ENCODE measurements at regions not wholly inside any gene's neighbourhood (a gene's known extent, or its start where the extent isn't known, plus 50 kb on each side); places are given as distances from the start of the nearest gene placed in this dataset.
"Not testable (repeated sequence)": the region's sequence is repeated elsewhere in the genome, so short reads cannot be mapped to it uniquely, and the experiment has no call there.

GRCh38 chr12:104886418-104887401 is 71.4 kb downstream of the SLC41A2 start:
- TF ChIP-seq, protein P1, sequence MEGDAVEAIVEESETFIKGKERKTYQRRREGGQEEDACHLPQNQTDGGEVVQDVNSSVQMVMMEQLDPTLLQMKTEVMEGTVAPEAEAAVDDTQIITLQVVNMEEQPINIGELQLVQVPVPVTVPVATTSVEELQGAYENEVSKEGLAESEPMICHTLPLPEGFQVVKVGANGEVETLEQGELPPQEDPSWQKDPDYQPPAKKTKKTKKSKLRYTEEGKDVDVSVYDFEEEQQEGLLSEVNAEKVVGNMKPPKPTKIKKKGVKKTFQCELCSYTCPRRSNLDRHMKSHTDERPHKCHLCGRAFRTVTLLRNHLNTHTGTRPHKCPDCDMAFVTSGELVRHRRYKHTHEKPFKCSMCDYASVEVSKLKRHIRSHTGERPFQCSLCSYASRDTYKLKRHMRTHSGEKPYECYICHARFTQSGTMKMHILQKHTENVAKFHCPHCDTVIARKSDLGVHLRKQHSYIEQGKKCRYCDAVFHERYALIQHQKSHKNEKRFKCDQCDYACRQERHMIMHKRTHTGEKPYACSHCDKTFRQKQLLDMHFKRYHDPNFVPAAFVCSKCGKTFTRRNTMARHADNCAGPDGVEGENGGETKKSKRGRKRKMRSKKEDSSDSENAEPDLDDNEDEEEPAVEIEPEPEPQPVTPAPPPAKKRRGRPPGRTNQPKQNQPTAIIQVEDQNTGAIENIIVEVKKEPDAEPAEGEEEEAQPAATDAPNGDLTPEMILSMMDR (IDR thresholded peaks at IDR 0.05): no peak
- Histone ChIP-seq H3K27ac (ENCODE audit: low read depth in 1 of 2, low read length in 2 of 2) (no peak overlapping the region), H3K9me3 (replicated peaks in 1 of 2; ENCODE audit: control insufficient read depth in 1 of 2, insufficient read depth in 1 of 2, low read length in 2 of 2) (peaks cover 0 to 4% of the 10 kb centered on the region in 2 donors), H3K79me2 (ENCODE audit: insufficient read depth, low read length) (no peaks in the 10 kb centered on the region), H3K4me3 (replicated peaks in 1 of 3; ENCODE audit: low read depth in 2 of 3, low read length in 3 of 3) (no peak overlapping the region), H3K9ac (ENCODE audit: insufficient read depth, low read length, poor library complexity, severe bottlenecking) (no peak overlapping the region), H4K20me1 (ENCODE audit: insufficient read depth, low read length) (no peaks in the 10 kb centered on the region), H3K27me3 (ENCODE audit: control insufficient read depth in 2 of 2, insufficient read depth in 2 of 2, low read length in 2 of 2) (no peaks in the 10 kb centered on the region), H3K36me3 (replicated peaks in 1 of 2; ENCODE audit: control insufficient read depth in 1 of 2, insufficient read depth in 2 of 2, low read length in 2 of 2) (no peaks in the 10 kb centered on the region), H3K4me1 (ENCODE audit: control insufficient read depth in 1 of 2, insufficient read depth in 2 of 2, low read length in 2 of 2) (no peaks in the 10 kb centered on the region), H3K4me2 (replicated peaks; ENCODE audit: extremely low read depth, low read length, poor library complexity, severe bottlenecking) (no peak overlapping the region), H2AFZ (ENCODE audit: insufficient read depth, low read depth, low read length, poor library complexity, severe bottlenecking) (no peak overlapping the region)
- no peak for DNase-seq
- intact Hi-C loops (cut with micrococcal nuclease): no loop called here
- Mint-ChIP-seq H3K9me3 (peaks cover 2 to 11% (median 5%) of the 10 kb centered on the region in 7 donors), H3K36me3 (no peaks in the 10 kb centered on the region), H3K27ac (no peak overlapping the region), H3K4me1 (peaks cover 6% of the 10 kb centered on the region), H3K4me3 (no peak overlapping the region), H3K27me3 (ENCODE audit: low read depth in 3 of 3) (no peaks in the 10 kb centered on the region)
- WGBS (ENCODE audit: insufficient coverage): no CpG with 5 or more reads among the region's 3 CpGs

- not testable (repeated sequence) for H3K27ac ChIP-seq (ENCODE audit: low read depth in 1 of 2, low read length in 2 of 2); H2AFZ ChIP-seq (ENCODE audit: insufficient read depth, low read depth, low read length, poor library complexity, severe bottlenecking); H3K79me2 ChIP-seq (ENCODE audit: insufficient read depth, low read length); H4K20me1 ChIP-seq (ENCODE audit: insufficient read depth, low read length); H3K27me3 Mint-ChIP-seq (ENCODE audit: low read depth in 3 of 3); H3K9ac ChIP-seq (ENCODE audit: insufficient read depth, low read length, poor library complexity, severe bottlenecking); H3K36me3 ChIP-seq (replicated peaks in 1 of 2; ENCODE audit: control insufficient read depth in 1 of 2, insufficient read depth in 2 of 2, low read length in 2 of 2); H3K4me1 Mint-ChIP-seq; H3K9me3 ChIP-seq (replicated peaks in 1 of 2; ENCODE audit: control insufficient read depth in 1 of 2, insufficient read depth in 1 of 2, low read length in 2 of 2); H3K4me3 Mint-ChIP-seq; H3K4me1 ChIP-seq (ENCODE audit: control insufficient read depth in 1 of 2, insufficient read depth in 2 of 2, low read length in 2 of 2); H3K4me3 ChIP-seq (replicated peaks in 1 of 3; ENCODE audit: low read depth in 2 of 3, low read length in 3 of 3); H3K4me2 ChIP-seq (replicated peaks; ENCODE audit: extremely low read depth, low read length, poor library complexity, severe bottlenecking); H3K27ac Mint-ChIP-seq; DNase-seq; H3K36me3 Mint-ChIP-seq; H3K27me3 ChIP-seq (ENCODE audit: control insufficient read depth in 2 of 2, insufficient read depth in 2 of 2, low read length in 2 of 2)
- peaks cover 0 to 12% (median 6%) of the 10 kb centered on the region in 7 donors for H3K9me3 Mint-ChIP-seq
- intact Hi-C loops (cut with micrococcal nuclease): loop anchor here (5.0 kb wide), 1 partner anchor 497 kb away; no protein-coding TSS in a partner anchor
- WGBS (ENCODE audit: insufficient coverage): 100% methylated on average over 1 of the region's 3 CpGs
Observed at GRCh38 chr12:104878858-104879257, 79.2 kb downstream of the SLC41A2 start.
